Left ventricle myocardium inferior (tissue), 1 donor: ENCODE measurements at regions not wholly inside any gene's neighbourhood (a gene's known extent, or its start where the extent isn't known, plus 50 kb on each side); places are given as distances from the start of the nearest gene placed in this dataset.
A peak's percentile ranks its signal among the peaks of the same experiment; 100 is the strongest.
"Not testable (repeated sequence)": the region's sequence is repeated elsewhere in the genome, so short reads cannot be mapped to it uniquely, and the experiment has no call there.

Source experiments
- DNase-seq: peaks from one replicate; pipeline ENCODE4 v3.0.0-alpha.2; 2020
- H3K27ac ChIP-seq: fragments of 200-600 bp; replicated peaks from 2 replicates; pipeline ENCODE4 v1.8.0; 2021
- H3K27me3 ChIP-seq: fragments of 200-600 bp; 2 replicates; pipeline ENCODE4 v1.8.0; 2021; ENCODE audit warnings: low read depth
- H3K36me3 ChIP-seq: fragments of 200-600 bp; 2 replicates; pipeline ENCODE4 v1.8.0; 2021
- H3K4me1 ChIP-seq: fragments of 200-600 bp; 2 replicates; pipeline ENCODE4 v1.8.0; 2021
- H3K4me3 ChIP-seq: fragments of 200-600 bp; 2 replicates; pipeline ENCODE4 v1.8.0; 2021; ENCODE audit warnings: mild to moderate bottlenecking, moderate library complexity
- H3K9me3 ChIP-seq: fragments of 200-600 bp; replicated peaks from 2 replicates; pipeline ENCODE4 v1.8.0; 2021
- CTCF ChIP-seq: fragments of 200-600 bp; IDR thresholded peaks from 2 replicates; pipeline ENCODE4 v1.8.0; 2021; ENCODE audit warnings: antibody characterized with exemption, mild to moderate bottlenecking, borderline replicate concordance
- intact Hi-C: fragments of 100-400 bp; cut with micrococcal nuclease; formaldehyde crosslinking; loops from one replicate; pipeline ENCODE4 v1.11.0; 2022
- donor health status: DM: no; HTN: yes; CAD: no; lungs with severe emphysema.

DNA sequence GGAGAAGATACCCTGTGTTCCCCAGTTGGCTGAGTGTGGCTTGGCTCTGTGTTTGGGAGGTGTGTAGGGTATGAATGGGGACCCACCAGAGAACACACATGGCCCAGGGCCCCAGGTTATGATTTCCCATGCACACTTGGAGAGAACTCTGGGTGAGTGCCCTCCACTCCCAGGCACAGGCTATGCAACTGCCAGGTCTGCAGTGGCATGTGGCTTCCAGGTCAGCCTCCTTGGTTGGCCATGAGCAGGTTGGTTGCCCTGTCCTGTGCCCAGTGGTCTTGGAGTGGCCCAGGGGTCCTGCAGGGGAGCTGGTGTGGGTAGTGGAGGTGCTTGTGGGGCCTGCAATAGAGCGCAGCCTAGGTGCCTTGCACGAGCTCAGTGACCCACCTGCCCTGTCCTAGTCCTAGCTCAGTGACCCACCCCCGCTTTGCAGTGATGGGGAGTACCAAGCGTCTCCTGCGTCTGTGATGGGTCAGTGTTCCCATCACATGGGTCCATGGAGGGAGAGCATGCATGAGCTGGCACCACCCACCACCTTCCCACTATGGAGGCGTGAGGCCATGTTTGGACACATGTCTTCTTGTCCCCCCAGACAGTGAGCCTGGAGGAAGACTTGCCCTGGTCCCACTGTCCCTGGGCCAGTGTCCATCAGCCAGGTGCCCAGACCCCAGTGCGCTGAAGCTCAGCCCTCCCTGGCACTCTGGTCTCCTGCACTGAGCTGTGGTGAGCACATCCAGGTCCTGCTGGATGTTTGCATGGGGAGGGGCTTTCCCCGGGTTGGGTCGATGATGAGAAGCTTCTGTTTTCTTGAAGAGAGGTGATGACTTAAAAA lies 217.3 kb downstream of the SNRPN start:
- no peak for TF ChIP-seq CTCF
- H3K27ac ChIP-seq = no peak overlapping the region

DNA sequence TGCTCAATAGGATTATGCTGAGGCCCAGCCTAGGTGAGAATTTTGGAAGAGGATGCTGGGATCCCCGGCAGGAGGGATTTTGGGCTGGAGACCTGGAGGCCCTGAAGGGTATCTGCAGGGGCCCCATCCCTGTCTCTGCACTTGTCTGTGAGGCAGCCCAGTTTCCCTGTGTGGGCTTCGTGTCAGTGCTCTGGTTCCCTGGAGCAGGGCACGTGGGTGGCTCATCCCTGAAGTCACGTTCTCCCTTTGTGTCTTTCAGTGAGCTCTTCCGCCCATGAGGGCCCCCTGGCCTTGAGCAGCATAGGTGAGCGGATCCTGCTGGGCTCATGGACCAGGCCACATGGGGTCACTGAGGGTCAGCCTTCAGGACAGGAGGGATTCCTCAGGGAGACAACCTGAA lies 217.9 kb downstream of the SNRPN start:
- no peak for TF ChIP-seq CTCF
- Histone ChIP-seq H3K27me3 (no peaks in the 10 kb centered on the region), H3K27ac (no peak overlapping the region), H3K9me3 (peaks cover 81% of the 10 kb centered on the region), H3K4me1 (no peaks in the 10 kb centered on the region), H3K36me3 (no peaks in the 10 kb centered on the region), H3K4me3 (no peak overlapping the region)
- no peak for DNase-seq
- intact Hi-C loops = no loop called here

More for the DNA sequence above, 217.3 kb downstream of the SNRPN start:
- no peaks in the 10 kb centered on the region for H3K27me3 ChIP-seq
- no peaks in the 10 kb centered on the region for H3K4me1 ChIP-seq
- DNase-seq = peak; percentile 6
- no peaks in the 10 kb centered on the region for H3K36me3 ChIP-seq
- H3K4me3 ChIP-seq = no peak overlapping the region
- H3K9me3 ChIP-seq = peaks cover 75% of the 10 kb centered on the region
- intact Hi-C loops = no loop called here

GRCh38 chr15:25173241-25174028 lies 218.6 kb downstream of the SNRPN start:
- no peak for DNase-seq
- Histone ChIP-seq H3K36me3 (no peaks in the 10 kb centered on the region), H3K27me3 (no peaks in the 10 kb centered on the region), H3K4me1 (no peaks in the 10 kb centered on the region), H3K9me3 (peaks cover 88% of the 10 kb centered on the region), H3K4me3 (no peak overlapping the region), H3K27ac (no peak overlapping the region)
- no peak for TF ChIP-seq CTCF
- intact Hi-C loops = no loop called here

DNA sequence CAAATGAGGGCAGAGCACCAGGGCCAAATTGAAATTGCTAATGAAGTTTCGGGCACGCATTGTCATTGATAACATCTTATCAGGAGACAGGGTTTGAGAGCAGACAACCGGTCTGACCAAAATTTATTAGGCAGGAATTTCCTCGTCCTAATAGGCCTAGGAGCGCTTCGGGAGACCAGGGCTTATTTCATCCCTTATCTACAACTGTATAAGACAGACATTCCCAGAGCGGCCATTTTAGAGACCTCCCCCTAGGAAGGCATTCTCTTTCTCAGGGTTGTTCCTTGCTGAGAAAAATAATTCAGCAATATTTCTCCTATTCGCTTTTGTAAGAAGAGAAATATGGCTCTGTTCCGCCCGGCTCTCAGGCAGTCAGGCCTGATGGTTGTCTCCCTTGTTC lies 219.4 kb downstream of the SNRPN start:
- H3K4me3 ChIP-seq, H3K4me1 ChIP-seq, H3K27me3 ChIP-seq, DNase-seq, H3K36me3 ChIP-seq, H3K27ac ChIP-seq, intact Hi-C loops: not testable (repeated sequence)
- H3K9me3 ChIP-seq = peaks cover 93% of the 10 kb centered on the region

DNA sequence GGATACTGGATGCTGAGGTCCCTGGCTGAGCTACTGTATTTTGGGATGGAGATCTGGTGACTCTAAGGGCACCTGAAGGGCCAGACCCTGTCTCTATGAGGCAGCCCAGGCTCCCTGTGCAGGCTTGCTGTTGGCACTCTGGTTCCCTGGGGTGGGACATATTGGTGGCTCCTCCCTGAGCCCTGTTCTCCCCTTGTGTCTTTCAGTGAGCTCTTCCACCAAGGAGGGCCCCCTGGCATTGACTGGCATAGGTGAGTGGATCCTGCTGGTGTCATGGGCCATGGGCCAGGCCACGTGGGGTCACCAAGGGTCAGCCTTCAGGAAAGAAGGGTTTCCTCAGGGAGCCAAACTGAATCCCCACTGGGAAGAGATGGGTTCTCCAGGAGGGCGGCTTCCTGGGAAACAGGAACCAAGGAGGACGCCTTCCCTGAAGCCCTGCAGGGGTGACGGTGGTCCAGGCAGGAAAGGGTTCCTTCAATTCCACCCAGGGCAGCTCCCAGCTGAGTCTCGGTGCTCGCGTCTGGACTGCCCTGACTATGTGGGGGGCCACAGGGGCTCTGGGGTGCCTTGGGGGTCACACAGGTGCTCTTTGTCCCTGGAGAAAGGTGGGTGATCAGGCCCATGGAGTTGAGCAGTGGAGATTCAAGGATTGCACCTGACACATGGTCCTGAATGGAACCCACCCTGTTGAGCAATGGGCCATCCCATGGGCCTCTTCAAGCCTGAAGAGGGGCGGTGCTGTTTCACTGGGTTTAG lies 220.4 kb downstream of the SNRPN start:
- DNase-seq = peak; percentile 1
- no peak overlapping the region for H3K27ac ChIP-seq
- no peak for TF ChIP-seq CTCF
- intact Hi-C loops = no loop called here
- H3K27me3 ChIP-seq = no peaks in the 10 kb centered on the region
- no peaks in the 10 kb centered on the region for H3K4me1 ChIP-seq
- H3K36me3 ChIP-seq = no peaks in the 10 kb centered on the region
- H3K9me3 ChIP-seq = peaks cover 95% of the 10 kb centered on the region
- no peak overlapping the region for H3K4me3 ChIP-seq
